ENCODE measurements at regions not wholly inside any gene's neighbourhood (a gene's known extent, or its start where the extent isn't known, plus 50 kb on each side); places are given as distances from the start of the nearest gene placed in this dataset.
"Not testable (repeated sequence)": the region's sequence is repeated elsewhere in the genome, so short reads cannot be mapped to it uniquely, and the experiment has no call there.

DNA sequence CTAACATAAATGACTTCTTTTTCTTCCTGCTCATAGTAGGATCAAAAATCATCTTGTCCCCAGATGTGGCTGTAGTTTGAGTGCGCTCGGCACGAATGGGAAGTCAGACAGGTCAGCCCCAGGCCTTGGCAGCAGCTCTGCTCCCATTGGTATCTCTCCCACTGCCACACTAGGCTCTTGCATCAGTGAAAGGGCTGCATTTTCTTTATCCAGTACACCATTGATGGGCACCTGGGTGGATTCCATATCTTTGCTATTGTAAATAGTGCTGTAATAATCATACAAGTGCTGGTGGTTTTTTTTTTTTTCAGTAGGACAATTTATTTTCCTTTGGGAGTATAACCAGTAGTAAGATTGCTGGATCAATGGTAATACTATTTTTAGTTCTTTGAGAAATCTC is 865.5 kb downstream of the CCDC85A start:
- DNase-seq: no peak

DNA sequence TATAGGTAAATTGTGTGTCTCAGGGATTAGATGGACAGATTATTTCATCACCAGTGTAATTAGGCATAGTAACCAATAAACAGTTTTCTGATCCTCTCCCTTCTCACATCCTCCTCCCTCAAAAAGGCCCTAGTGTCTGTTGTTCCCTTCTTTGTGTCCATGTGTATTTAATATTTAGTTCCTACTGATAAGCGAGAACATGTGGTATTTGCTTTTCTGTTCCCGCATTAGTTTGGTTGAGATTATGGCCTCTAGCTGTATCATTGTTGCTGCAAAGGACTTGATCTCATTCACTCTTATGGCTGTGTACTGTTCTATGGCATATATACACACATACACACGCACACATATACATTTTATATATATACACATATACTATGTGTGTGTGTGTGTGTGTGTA is 866.2 kb downstream of the CCDC85A start:
- no peak for DNase-seq

DNA sequence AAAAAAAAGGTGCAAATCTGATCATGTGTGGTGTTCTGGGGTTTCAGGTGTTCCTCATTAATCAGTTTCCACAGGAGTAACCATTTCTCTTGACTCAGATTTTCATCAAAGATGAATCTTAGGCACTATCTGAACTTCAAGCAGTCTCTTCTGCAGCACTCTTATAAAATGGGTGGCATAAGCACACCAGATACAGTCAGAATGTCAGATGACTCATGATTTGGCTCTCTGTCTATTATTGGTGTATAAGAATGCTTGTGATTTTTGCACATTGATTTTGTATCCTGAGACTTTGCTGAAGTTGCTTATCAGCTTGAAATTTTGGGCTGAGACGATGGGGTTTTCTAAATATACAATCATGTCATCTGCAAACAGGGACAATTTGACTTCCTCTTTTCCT is 882.5 kb downstream of the CCDC85A start:
- DNase-seq: not testable (repeated sequence)

DNA sequence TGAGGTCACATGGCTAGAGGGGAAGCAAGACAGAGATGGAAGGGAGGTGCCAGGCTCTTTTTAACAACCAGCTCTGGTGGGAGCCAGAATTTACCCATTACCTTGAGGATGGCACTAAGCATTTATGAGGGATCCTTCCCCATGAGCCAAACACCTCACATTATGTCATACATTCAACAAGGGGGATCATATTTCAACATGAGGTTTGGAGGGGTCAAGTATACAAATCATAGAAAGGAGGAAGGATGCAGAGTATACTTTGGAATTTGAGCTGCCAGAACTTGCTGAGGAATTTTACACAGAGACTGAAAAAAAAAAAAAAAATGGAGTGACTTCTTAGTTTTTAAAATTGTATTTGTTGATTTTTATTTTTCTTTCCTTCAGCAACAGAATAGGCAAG is 891.4 kb downstream of the CCDC85A start:
- no peak for DNase-seq

DNA sequence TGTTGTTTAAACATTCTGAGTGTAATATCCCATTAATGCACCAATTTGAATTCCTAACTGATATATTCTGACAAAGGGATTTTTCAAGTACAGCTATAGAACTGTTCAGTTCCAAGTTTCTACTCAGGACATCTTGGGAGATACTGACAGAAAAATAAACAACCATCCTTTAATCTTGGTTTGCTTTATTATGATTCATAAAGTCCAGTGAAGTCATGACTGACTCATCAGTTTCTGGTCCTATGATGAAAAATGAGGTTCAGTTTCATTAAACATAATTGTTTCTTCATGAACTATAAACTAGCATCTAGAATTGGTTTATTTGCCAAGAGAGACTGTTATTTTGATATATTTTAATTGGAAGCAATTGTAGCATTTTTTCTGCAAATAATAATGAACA is 896.2 kb downstream of the CCDC85A start:
- DNase-seq: no peak

DNA sequence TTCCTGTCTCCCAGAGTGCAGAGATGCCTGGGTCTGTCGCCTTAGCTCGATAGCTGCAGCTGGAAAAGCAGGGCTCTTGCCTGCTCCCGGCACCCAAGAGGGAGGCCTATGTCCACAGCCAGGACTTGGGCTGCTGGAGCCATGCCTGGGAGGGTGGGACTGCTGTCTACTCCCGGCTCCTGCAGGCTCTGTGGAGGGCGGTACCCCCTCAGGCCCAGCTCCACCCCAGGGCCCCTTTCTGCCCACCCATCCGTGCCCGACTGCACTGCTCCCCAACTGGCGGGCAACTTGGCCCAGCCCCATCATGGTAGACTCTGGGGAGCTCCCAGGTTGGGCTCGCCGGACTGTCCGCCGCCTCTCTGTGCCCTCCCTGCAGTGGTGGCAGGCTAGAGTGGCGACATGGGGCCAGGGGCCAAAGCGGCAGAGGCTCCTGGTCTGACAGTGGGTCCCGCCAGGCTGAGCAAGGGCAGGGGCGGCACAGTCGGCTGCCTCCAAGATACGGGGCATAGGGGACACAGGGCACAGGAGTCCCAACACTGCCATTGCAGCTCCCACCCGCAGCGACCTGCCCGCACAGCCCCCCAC is 901.0 kb downstream of the CCDC85A start:
- no peak for DNase-seq

DNA sequence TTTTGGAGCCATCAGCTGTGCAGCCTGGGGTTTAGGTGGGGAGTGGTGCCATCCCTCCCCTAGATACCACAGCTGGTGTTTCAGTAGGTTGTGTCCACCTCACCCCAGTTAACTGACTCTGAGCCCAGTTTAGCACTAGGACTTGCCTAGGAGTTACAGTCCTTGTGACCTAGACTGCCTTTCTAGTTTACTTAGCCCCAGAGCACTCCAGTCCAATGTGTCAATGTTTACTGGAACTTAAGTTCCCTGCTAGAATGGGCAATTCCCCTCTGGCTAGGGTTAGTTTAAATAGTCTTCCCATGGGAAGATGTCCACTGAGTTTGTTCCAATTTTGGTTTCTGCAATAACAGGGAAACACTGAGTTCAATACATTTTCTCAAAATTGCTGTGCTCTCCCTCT is 909.2 kb downstream of the CCDC85A start:
- DNase-seq: no peak

DNA sequence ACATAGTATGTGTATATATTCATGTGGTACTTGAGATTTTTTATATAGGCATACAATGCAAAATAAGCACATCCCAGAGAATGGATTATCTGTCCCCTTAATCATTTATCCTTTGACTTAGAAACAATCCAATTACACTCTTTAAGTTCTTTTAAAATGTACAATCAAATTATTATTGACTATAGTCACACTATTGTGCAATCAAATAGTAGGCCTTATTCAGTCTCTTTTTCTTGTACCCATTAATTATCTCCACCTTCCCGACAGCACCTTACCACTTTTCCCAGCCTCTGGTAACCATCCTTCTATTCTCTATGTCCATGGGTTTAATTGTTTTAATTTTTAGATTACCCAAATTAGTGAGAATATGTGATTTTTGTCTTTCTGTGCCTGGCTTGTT is 914.1 kb downstream of the CCDC85A start:
- DNase-seq: no peak

DNA sequence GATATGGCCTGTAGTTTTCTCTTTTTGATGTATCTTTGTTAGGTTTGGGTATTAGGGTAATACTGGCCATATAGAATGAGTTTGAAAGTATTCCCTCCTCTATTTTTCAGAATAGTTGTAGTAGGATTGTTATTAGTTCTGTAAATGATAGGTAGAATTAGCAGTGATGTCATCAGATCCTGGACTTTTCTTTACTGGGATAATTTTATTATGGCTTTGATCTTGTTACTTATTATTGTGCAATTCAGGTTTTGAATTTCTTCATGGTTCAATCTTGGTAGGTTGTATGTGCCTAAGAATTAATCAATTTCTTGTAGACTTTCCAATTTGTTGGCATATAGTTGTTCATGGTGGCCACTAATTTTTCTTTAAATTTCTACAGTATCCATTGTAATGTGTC is 916.6 kb downstream of the CCDC85A start:
- DNase-seq: no peak

GRCh38 chr2:57105694-57106093 is 921.9 kb downstream of the CCDC85A start:
- DNase-seq: no peak

- DNase-seq: no peak
These were observed 923.6 kb downstream of the CCDC85A start for GRCh38 chr2:57107353-57107752.

- DNase-seq: no peak
These were observed 927.7 kb downstream of the CCDC85A start for GRCh38 chr2:57111531-57111930.

DNA sequence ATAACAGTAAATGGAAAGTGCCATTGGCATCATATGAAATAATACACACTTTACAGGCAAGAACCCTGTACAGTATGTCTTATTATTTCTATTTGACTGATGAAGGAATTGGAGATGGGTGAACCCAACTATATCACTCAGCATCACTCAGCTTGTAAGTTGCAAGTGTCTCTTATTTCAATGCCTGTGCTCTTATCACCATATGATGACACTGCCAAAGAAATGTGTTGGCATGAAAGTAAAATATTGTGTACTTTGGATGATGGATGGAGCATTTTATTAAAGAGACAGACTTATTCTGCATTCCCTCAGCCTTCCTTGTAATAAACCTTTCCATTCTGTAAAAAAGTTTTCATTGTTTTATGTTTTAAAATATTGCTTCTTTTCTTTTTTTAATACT is 927.5 kb upstream of the VRK2 start:
- no peak for DNase-seq

DNA sequence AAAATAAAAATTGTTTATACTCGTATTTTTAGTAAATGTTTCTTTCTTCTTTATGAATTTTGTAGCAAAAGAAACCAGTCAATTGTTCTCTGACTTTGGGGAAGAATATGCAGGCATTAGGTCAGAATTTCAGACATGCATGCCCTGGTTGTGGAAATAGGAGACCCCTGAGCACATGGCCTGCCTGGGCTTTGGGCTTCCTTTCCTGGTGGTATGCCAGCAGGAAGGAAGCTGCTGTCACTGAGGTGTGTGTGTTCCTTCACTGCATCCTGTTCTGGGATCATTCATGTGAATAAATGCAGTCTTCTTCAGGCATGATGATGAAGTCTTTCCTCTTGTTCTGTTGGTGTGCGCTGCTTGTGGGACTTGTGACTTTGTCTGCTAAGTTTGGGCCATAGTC is 920.2 kb upstream of the VRK2 start:
- DNase-seq: peak; percentile 50

DNA sequence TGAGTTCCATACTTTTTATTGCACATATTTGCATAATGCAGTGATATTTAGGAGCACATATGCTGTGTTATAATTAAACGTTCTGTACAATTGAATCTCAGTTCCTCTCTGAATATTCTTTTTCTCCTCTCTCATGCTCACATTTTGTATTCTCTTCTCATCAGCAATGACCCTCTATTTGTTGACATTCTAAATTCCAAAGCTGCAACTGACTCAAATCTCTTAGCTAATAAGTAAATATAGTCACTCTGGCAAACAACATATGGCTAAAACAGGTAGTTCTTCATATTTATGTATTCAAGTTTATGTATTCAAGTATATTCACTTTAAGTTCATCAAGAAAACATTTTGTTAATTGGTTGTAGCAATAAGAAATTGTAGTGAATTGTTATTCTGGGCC is 907.4 kb upstream of the VRK2 start:
- DNase-seq: no peak

DNA sequence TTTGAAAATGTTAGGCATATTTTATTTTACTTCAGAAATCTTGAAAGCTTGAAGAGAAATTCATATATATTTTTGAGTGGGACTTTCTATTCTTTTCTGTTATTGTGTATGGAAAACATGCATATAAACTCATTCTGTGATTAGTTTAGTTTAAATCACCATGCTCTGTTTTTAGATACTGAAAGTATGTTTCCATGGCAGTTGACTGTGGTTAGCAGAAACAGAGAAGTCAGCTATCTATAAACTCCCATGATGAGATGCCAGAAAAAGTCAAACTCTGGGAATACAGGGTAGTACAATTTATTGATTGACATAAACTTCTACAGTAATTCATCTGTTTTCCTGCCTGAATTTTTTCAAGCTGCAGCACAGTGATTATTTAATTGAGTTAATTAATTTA is 905.3 kb upstream of the VRK2 start:
- no peak for DNase-seq

GRCh38 chr2:57146951-57147350 is 899.7 kb upstream of the VRK2 start:
- peak; percentile 49 for DNase-seq

GRCh38 chr2:57156231-57156924 is 890.2 kb upstream of the VRK2 start:
- no peak for DNase-seq

GRCh38 chr2:57160976-57161375 is 885.6 kb upstream of the VRK2 start:
- no peak for DNase-seq

DNA sequence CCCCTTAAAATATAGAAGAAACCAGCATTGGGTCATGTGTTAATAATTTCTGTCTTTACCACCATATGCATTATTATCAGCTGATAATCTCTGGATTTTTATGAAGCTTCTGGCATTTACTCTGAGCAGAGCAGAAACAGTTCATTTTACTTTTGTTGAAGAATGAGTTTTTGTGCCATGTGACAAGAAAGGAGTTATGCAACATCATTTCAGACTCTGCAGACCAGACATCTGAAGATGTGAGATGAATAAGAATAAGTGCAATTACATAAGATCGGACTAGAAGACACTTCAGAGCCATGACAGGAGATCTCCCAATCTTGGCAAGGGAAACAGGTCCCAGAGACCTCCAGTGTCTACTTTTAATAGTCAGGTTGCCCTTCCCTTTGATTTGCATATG is 869.4 kb upstream of the VRK2 start:
- no peak for DNase-seq

GRCh38 chr2:57180042-57180567 is 866.5 kb upstream of the VRK2 start:
- no peak for DNase-seq

GRCh38 chr2:57180678-57181077 is 865.9 kb upstream of the VRK2 start:
- DNase-seq: no peak

DNA sequence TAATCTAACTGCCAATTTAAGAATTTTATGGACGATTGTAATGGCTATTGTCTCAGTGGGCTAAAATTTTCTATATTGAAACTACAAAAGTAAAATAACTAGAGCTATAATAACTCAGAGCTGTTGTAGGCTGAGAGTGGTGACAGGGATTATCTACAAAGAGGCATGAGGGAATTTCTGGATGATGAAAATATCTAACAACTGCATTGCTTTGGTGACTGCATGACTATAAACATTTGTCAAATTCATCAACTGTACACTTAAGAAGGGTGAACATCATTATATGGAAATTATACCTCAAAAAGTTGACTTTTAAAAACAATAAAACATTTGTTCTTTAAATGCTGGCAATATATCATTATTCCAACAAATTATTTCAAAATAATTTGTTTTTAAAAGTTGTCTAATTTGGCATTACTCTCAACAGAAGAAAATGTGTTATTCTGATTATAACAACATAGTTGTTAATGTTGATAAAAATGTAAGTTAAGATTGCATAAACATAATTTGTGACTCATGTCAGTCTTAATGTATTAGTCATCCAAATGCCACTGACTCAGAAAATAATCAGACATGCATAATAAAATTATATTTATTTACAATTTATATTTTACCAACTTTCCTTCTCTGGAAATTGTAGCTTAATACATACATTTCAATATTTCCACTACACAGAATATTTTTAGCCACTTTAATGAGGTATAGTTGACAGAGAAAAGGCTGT is 865.1 kb upstream of the VRK2 start:
- DNase-seq: no peak

DNA sequence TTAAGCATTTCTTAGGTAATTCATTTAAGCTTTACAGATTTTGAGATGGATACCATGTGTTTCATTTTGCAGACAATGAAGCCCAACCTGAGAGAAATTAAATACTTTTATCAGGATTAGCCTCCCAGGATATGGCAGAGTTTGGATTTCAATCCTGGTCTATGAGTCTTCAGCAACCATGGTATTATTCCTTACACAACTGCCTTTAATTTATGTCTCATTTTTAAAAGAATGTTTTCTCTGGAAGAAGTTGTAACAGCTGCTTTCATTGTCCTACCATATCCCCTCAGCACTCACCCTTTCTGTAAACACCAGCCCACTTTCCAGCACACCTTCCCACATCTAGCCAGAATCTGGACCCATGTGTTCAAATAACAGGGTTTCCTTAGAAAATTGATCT is 863.7 kb upstream of the VRK2 start:
- no peak for DNase-seq
